22Rv1 (cell line): ENCODE measurements at regions not wholly inside any gene's neighbourhood (a gene's known extent, or its start where the extent isn't known, plus 50 kb on each side); places are given as distances from the start of the nearest gene placed in this dataset.

Experiments
- ZFX ChIP-seq: fragments of 450-650 bp; IDR thresholded peaks from 2 replicates; pipeline ENCODE4 v1.6.1; 2017; ENCODE audit warnings: antibody characterized with exemption, borderline replicate concordance
- TF ChIP-seq, protein P1 (sequence below): fragments of 450-650 bp; IDR thresholded peaks from 2 replicates; pipeline ENCODE4 v1.5.1; 2017; ENCODE audit warnings: mild to moderate bottlenecking

DNA sequence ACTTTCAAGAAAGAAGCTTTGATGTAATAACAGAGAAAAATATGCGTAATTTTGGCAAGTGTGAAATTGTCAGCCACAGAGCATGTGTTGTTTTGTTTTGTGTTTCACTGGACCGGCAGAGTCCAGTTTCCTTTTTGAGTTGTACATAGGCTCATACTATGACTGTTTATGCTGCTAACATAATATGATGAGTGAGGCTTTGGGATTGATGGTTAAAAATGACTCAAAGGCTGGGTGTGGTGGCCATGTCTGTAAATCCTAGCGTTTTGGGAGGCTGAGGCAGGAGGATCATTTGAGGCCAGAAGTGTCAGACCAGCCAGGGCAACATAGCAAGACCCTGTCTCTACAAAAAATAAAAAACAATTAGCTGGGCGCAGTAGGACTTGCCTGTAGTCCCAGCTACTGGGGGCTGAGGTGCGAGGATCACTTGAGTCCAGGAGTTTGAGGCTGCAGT lies 487.9 kb downstream of the PCNX1 start:
- TF ChIP-seq, protein P1, sequence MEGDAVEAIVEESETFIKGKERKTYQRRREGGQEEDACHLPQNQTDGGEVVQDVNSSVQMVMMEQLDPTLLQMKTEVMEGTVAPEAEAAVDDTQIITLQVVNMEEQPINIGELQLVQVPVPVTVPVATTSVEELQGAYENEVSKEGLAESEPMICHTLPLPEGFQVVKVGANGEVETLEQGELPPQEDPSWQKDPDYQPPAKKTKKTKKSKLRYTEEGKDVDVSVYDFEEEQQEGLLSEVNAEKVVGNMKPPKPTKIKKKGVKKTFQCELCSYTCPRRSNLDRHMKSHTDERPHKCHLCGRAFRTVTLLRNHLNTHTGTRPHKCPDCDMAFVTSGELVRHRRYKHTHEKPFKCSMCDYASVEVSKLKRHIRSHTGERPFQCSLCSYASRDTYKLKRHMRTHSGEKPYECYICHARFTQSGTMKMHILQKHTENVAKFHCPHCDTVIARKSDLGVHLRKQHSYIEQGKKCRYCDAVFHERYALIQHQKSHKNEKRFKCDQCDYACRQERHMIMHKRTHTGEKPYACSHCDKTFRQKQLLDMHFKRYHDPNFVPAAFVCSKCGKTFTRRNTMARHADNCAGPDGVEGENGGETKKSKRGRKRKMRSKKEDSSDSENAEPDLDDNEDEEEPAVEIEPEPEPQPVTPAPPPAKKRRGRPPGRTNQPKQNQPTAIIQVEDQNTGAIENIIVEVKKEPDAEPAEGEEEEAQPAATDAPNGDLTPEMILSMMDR = no peak
- no peak for TF ChIP-seq ZFX
